PC-9 (cell line): ENCODE measurements at regions not wholly inside any gene's neighbourhood (a gene's known extent, or its start where the extent isn't known, plus 50 kb on each side); places are given as distances from the start of the nearest gene placed in this dataset.

Experiments used
- EZH2 ChIP-seq: fragments of 200-600 bp; sonication (generic); IDR thresholded peaks from 2 replicates; pipeline ENCODE4 v1.8.0; 2017; ENCODE audit warnings: antibody characterized with exemption, low read depth
- TF ChIP-seq, protein P1 (sequence below): fragments of 200-600 bp; sonication (generic); conservative IDR thresholded peaks from 2 replicates; pipeline ENCODE4 v1.6.1; 2017; ENCODE audit warnings: mixed run types, antibody characterized with exemption, mild to moderate bottlenecking, moderate library complexity

DNA sequence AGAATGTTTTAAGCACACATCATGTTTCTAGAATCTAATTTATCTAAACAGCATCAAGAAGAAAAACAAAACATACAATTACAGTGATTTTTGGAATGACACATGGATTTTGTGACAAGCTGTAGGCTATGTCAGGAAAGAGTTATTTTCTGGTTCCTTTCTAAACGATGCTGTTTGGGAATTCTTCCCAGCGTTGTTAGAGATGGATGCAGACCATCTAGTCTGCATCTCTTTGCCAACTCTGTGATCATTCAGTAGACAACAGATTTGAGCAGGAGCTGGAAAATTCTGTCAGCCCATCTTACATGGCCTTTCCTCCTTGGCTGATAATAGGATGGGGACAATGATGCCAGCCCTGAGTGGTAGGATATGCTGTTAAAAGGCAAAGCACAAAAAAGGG, 295.7 kb upstream of the TRPC7 start:
- TF ChIP-seq, protein P1, sequence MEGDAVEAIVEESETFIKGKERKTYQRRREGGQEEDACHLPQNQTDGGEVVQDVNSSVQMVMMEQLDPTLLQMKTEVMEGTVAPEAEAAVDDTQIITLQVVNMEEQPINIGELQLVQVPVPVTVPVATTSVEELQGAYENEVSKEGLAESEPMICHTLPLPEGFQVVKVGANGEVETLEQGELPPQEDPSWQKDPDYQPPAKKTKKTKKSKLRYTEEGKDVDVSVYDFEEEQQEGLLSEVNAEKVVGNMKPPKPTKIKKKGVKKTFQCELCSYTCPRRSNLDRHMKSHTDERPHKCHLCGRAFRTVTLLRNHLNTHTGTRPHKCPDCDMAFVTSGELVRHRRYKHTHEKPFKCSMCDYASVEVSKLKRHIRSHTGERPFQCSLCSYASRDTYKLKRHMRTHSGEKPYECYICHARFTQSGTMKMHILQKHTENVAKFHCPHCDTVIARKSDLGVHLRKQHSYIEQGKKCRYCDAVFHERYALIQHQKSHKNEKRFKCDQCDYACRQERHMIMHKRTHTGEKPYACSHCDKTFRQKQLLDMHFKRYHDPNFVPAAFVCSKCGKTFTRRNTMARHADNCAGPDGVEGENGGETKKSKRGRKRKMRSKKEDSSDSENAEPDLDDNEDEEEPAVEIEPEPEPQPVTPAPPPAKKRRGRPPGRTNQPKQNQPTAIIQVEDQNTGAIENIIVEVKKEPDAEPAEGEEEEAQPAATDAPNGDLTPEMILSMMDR: no peak
- TF ChIP-seq EZH2: no peak
